B cell (primary cell): ENCODE measurements at regions not wholly inside any gene's neighbourhood (a gene's known extent, or its start where the extent isn't known, plus 50 kb on each side); places are given as distances from the start of the nearest gene placed in this dataset.

Experiments used
- CTCF ChIP-seq: fragments of 200-600 bp; IDR thresholded peaks from one replicate; pipeline ENCODE4 v1.8.0; 2022; ENCODE audit warnings: antibody characterized with exemption, mild to moderate bottlenecking
- EZH2 ChIP-seq: IDR thresholded peaks from 2 replicates; pipeline ENCODE4 v1.6.1; 2012; ENCODE audit warnings: borderline replicate concordance, low read depth, mild to moderate bottlenecking, moderate library complexity, low read length; ENCODE audit not compliant: insufficient read depth, poor library complexity, severe bottlenecking

GRCh38 chr13:65330287-65330686 is 1899.8 kb downstream of the PCDH9 start:
- TF ChIP-seq CTCF: no peak
- no peak for TF ChIP-seq EZH2
